IMR-90 (cell line): ENCODE measurements at regions not wholly inside any gene's neighbourhood (a gene's known extent, or its start where the extent isn't known, plus 50 kb on each side); places are given as distances from the start of the nearest gene placed in this dataset.

Source experiments
- ATAC-seq: fragments of 200-7000 bp; cut with Tn5 transposase; 2 replicates; pipeline ENCODE4 v1.9.1; 2020; ENCODE audit warnings: low read depth, mild to moderate bottlenecking, moderate library complexity
- BruUV-seq: library from RNA; stranded (reverse); fragments of 400-500 nt; replicated peaks from 2 replicates; lab custom pipeline; 2021; lab: Mats Ljungman, UMichigan
- CTCF ChIA-PET: fragments of 300-600 bp; formaldehyde crosslinking; extraction: SDS; loops from one replicate; lab custom pipeline; 2021; ENCODE audit warnings: antibody characterized with exemption; lab: Yijun Ruan, JAX
- POLR2A ChIA-PET: fragments of 300-600 bp; sonication (Branson Sonifier 250); formaldehyde crosslinking; loops from one replicate; lab custom pipeline; 2022; ENCODE audit warnings: antibody characterized with exemption; ENCODE audit not compliant: unreplicated experiment; lab: Charles Lee
- DNase-seq: peaks from one replicate; pipeline ENCODE4 v3.0.0; 2013
- H2AFZ ChIP-seq: replicated peaks from 2 replicates; pipeline ENCODE3; 2013; ENCODE audit warnings: low read length, mild to moderate bottlenecking; ENCODE audit not compliant: poor library complexity
- H2AK5ac ChIP-seq: 2 replicates; pipeline ENCODE4 v1.6.1; 2013; ENCODE audit warnings: low read depth, low read length, inconsistent platforms
- H2AK9ac ChIP-seq: replicated peaks from 2 replicates; pipeline ENCODE3; 2013; ENCODE audit warnings: mild to moderate bottlenecking, low read depth, low read length, moderate library complexity; ENCODE audit not compliant: poor library complexity
- H2BK120ac ChIP-seq: 2 replicates; pipeline ENCODE4 v1.6.1; 2013; ENCODE audit warnings: low read depth, low read length, inconsistent platforms
- H2BK15ac ChIP-seq: 3 replicates; pipeline ENCODE4 v1.6.1; 2013; ENCODE audit warnings: low read depth, low read length, inconsistent platforms
- H2BK20ac ChIP-seq: 2 replicates; pipeline ENCODE4 v1.6.1; 2013; ENCODE audit warnings: low read depth, mild to moderate bottlenecking, inconsistent platforms, low read length, moderate library complexity
- H2BK5ac ChIP-seq: 2 replicates; pipeline ENCODE4 v1.6.1; 2013; ENCODE audit warnings: mild to moderate bottlenecking, low read depth, low read length, inconsistent platforms; ENCODE audit not compliant: poor library complexity, severe bottlenecking
- H3K14ac ChIP-seq: replicated peaks from 2 replicates; pipeline ENCODE4 v1.6.1; 2013; ENCODE audit warnings: low read depth, low read length, inconsistent platforms
- H3K18ac ChIP-seq: 2 replicates; pipeline ENCODE4 v1.6.1; 2013; ENCODE audit warnings: low read depth, low read length, control low read depth
- H3K23ac ChIP-seq: 2 replicates; pipeline ENCODE4 v1.6.1; 2013; ENCODE audit warnings: low read depth, low read length, inconsistent platforms
- H3K27ac ChIP-seq: 2 replicates; pipeline ENCODE4 v1.5.1; 2013; ENCODE audit warnings: mild to moderate bottlenecking, control low read depth, low read length; ENCODE audit not compliant: insufficient read depth
- H3K27me3 ChIP-seq: 2 replicates; pipeline ENCODE4 v1.6.1; 2013; ENCODE audit warnings: low read length; ENCODE audit not compliant: control insufficient read depth, insufficient read depth
- H3K36me3 ChIP-seq: 2 replicates; pipeline ENCODE4 v1.6.1; 2013; ENCODE audit warnings: low read length, mixed read lengths; ENCODE audit not compliant: control insufficient read depth, insufficient read depth
- H3K4ac ChIP-seq: 2 replicates; pipeline ENCODE4 v1.6.1; 2013; ENCODE audit warnings: low read depth, low read length, inconsistent platforms
- H3K4me1 ChIP-seq: 2 replicates; pipeline ENCODE4 v1.6.1; 2013; ENCODE audit warnings: low read length, mixed read lengths; ENCODE audit not compliant: control insufficient read depth, insufficient read depth
- H3K4me2 ChIP-seq: 2 replicates; pipeline ENCODE4 v1.6.1; 2013; ENCODE audit warnings: low read depth, mild to moderate bottlenecking, control low read depth, low read length, moderate library complexity
- H3K4me3 ChIP-seq: 2 replicates; pipeline ENCODE4 v1.5.1; 2013; ENCODE audit warnings: low read depth, mild to moderate bottlenecking, control low read depth, low read length, moderate library complexity; ENCODE audit not compliant: insufficient read depth
- H3K56ac ChIP-seq: 2 replicates; pipeline ENCODE4 v1.6.1; 2013; ENCODE audit warnings: low read length, inconsistent platforms; ENCODE audit not compliant: insufficient read depth; ENCODE audit errors: extremely low read depth
- H3K79me1 ChIP-seq, 2 experiments: 2 replicates each; pipeline ENCODE4 v1.6.1; 2013; ENCODE audit warnings: low read length in 2 of 2, inconsistent platforms in 1 of 2, low read depth in 1 of 2
- H3K9ac ChIP-seq: 2 replicates; pipeline ENCODE4 v1.6.1; 2013; ENCODE audit warnings: low read depth, low read length, control low read depth
- H3K9me1 ChIP-seq: 2 replicates; pipeline ENCODE4 v1.6.1; 2013; ENCODE audit warnings: low read length, inconsistent platforms; ENCODE audit not compliant: insufficient read depth
- H3K9me3 ChIP-seq: 2 replicates; pipeline ENCODE4 v1.6.1; 2013; ENCODE audit warnings: low read length; ENCODE audit not compliant: control insufficient read depth, insufficient read depth
- H4K20me1 ChIP-seq: 2 replicates; pipeline ENCODE4 v1.6.1; 2013; ENCODE audit warnings: low read length, inconsistent platforms; ENCODE audit not compliant: insufficient read depth
- H4K5ac ChIP-seq: 2 replicates; pipeline ENCODE4 v1.6.1; 2013; ENCODE audit warnings: mild to moderate bottlenecking, low read depth, low read length, control low read depth
- H4K8ac ChIP-seq, 2 experiments: 2 replicates each; pipeline ENCODE4 v1.6.1; 2013; ENCODE audit warnings: low read depth in 2 of 2, low read length in 2 of 2, control low read depth in 1 of 2, inconsistent platforms in 1 of 2
- H4K91ac ChIP-seq: 2 replicates; pipeline ENCODE4 v1.6.1; 2013; ENCODE audit warnings: low read depth, low read length, inconsistent platforms; ENCODE audit not compliant: insufficient read depth
- BHLHE40 ChIP-seq: fragments of 150-350 bp; IDR thresholded peaks from 2 replicates; pipeline ENCODE4 v1.6.1; 2016; ENCODE audit warnings: mild to moderate bottlenecking, low read depth, low read length
- CEBPB ChIP-seq: IDR thresholded peaks from 2 replicates; pipeline ENCODE4 v1.6.1; 2012; ENCODE audit warnings: low read depth, low read length, improper control_type of control experiment
- RAD21 ChIP-seq: IDR thresholded peaks from 2 replicates; pipeline ENCODE4 v1.6.1; 2012; ENCODE audit warnings: low read length, improper control_type of control experiment
- WGBS, 2 experiments: methylation state at CpG; one replicate each; pipeline versions ENCODE4 v1.1.5 to v1.1.7; 2013; ENCODE audit warnings: missing lambda C conversion rate in 2 of 2; ENCODE audit not compliant: insufficient read length in 1 of 2; ENCODE audit errors: extremely low coverage in 2 of 2; 5-methylcytosine and 5-hydroxymethylcytosine counted together
- dilution Hi-C: fragments of 300-500 bp; cut with HindIII; formaldehyde crosslinking; loops from one replicate; pipeline ENCODE4 v1.14.3; 2018; ENCODE audit warnings: low sequenced_read_pairs; ENCODE audit not compliant: unreplicated experiment
- in situ Hi-C: fragments of 300-500 bp; cut with MboI; formaldehyde crosslinking; loops from 3 replicates; pipeline ENCODE4 v1.14.3; 2019; ENCODE audit warnings: low sequenced_read_pairs, inconsistent platforms, mixed read lengths
- intact Hi-C: fragments of 100-400 bp; cut with micrococcal nuclease; formaldehyde crosslinking; loops from 2 replicates; pipeline ENCODE4 v1.10.0; 2022

DNA sequence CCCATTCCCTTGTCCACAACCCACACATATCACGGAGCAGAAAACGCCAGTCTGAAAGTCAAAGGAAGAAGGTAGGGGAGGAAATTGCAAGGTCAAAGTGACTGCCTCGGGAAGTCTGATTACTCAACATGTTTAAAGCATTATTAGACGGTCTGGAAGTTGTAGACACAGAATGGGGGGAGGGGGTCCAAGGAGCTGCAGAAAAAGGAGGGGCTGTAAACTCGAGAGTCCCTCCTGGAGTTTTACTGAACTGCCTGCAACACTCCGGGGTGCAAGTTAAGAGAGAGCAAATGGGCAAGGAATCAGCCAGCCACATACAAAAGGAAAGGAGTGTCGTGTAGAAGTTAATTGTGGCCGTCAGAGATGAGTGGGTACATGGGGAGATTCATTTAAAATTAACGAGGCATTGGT is 417.7 kb upstream of the JARID2 start:
- Histone ChIP-seq H2BK15ac (no peak overlapping the region), H3K14ac (no peak overlapping the region), H2AK5ac (no peak overlapping the region), H3K4me3 (no peak overlapping the region), H3K4me2 (no peak overlapping the region), H3K9ac (no peak overlapping the region), H4K5ac (no peak overlapping the region), H2AK9ac (no peak overlapping the region), H2BK5ac (no peak overlapping the region), H3K79me1 (no peaks in the 10 kb centered on the region), H4K91ac (no peak overlapping the region), H4K8ac (no peak overlapping the region), H3K27me3 (no peaks in the 10 kb centered on the region), H3K4ac (no peak overlapping the region), H3K27ac (no peak overlapping the region), H2AFZ (peak overlapping the region; percentile 16), H3K9me1 (no peaks in the 10 kb centered on the region), H2BK120ac (no peak overlapping the region), H3K4me1 (no peaks in the 10 kb centered on the region; the same call in 1 of the 2 replicates), H4K20me1 (no peaks in the 10 kb centered on the region), H3K23ac (no peak overlapping the region), H3K9me3 (no peaks in the 10 kb centered on the region), H3K36me3 (no peaks in the 10 kb centered on the region), H3K56ac (no peak overlapping the region), H3K18ac (no peak overlapping the region), H2BK20ac (no peak overlapping the region)
- no TSS peak for BruUV-seq
- ChIA-PET POLR2A (no interaction called here), CTCF (no interaction called here)
- intact Hi-C loops (no loop called here), in situ Hi-C loops (loop anchor here (25.0 kb wide), 1 partner anchor 616 kb away; no protein-coding TSS in a partner anchor), dilution Hi-C loops (no loop called here)
- TF ChIP-seq RAD21 (no peak), CEBPB (no peak), BHLHE40 (no peak)
- no peak for ATAC-seq
- no peak for DNase-seq
- 69% methylated on average over 4 of the region's 9 CpGs; no CpG with 5 or more reads in 1 of the 2 experiments for WGBS, 2 experiments
